PFSK-1 (cell line): ENCODE measurements at regions not wholly inside any gene's neighbourhood (a gene's known extent, or its start where the extent isn't known, plus 50 kb on each side); places are given as distances from the start of the nearest gene placed in this dataset.

Experiments
- FOXP2 ChIP-seq: optimal IDR thresholded peaks from 2 replicates; pipeline ENCODE3; 2011; ENCODE audit warnings: borderline replicate concordance, control low read depth, inconsistent platforms; ENCODE audit not compliant: insufficient read depth; ENCODE audit errors: extremely low read length, extremely low read depth
- POLR2AphosphoS5 ChIP-seq: IDR thresholded peaks from 2 replicates; pipeline ENCODE4 v1.6.1; 2012; ENCODE audit warnings: low read depth, mild to moderate bottlenecking, control low read depth, low read length, moderate library complexity
- SIN3A ChIP-seq: IDR thresholded peaks from 2 replicates; pipeline ENCODE4 v1.6.1; 2012; ENCODE audit warnings: mild to moderate bottlenecking, low read length, moderate library complexity, borderline replicate concordance; ENCODE audit not compliant: insufficient read depth
- TAF1 ChIP-seq: IDR thresholded peaks from 2 replicates; pipeline ENCODE4 v1.6.1; 2012; ENCODE audit warnings: low read length, control low read depth, borderline replicate concordance; ENCODE audit not compliant: insufficient read depth
- TF ChIP-seq, protein P1 (sequence below), 2 experiments: IDR thresholded peaks; 2 replicates each; pipeline versions ENCODE4 v1.6.1 to v1.8.0; 2011 to 2012; ENCODE audit warnings: low read depth in 2 of 2, low read length in 2 of 2, control low read depth in 1 of 2, inconsistent platforms in 1 of 2, mild to moderate bottlenecking in 1 of 2, moderate library complexity in 1 of 2; ENCODE audit not compliant: insufficient read depth in 1 of 2

DNA sequence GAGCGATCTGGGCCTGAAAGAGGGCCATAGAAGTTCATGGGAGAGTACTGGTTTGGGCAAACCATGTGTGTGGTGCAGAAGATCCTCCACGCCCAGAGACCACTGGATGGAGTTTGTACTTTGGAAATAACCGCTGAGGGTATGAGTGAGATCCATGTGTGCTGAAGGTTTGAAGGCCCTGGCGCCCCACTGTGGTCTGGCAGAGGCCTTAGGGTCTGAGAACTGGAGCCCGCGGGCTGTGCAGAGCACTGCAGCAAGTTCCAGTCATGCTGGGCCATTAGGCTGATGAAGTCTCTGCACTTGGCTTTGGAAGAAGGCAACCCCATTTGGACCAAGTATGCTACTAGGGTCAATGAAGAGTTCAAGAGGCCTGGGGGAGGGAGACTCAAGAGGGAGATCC is 186.4 kb downstream of the BUD13 start:
- TF ChIP-seq POLR2AphosphoS5 (no peak), SIN3A (no peak), TAF1 (no peak), FOXP2 (no peak)
- TF ChIP-seq, protein P1, sequence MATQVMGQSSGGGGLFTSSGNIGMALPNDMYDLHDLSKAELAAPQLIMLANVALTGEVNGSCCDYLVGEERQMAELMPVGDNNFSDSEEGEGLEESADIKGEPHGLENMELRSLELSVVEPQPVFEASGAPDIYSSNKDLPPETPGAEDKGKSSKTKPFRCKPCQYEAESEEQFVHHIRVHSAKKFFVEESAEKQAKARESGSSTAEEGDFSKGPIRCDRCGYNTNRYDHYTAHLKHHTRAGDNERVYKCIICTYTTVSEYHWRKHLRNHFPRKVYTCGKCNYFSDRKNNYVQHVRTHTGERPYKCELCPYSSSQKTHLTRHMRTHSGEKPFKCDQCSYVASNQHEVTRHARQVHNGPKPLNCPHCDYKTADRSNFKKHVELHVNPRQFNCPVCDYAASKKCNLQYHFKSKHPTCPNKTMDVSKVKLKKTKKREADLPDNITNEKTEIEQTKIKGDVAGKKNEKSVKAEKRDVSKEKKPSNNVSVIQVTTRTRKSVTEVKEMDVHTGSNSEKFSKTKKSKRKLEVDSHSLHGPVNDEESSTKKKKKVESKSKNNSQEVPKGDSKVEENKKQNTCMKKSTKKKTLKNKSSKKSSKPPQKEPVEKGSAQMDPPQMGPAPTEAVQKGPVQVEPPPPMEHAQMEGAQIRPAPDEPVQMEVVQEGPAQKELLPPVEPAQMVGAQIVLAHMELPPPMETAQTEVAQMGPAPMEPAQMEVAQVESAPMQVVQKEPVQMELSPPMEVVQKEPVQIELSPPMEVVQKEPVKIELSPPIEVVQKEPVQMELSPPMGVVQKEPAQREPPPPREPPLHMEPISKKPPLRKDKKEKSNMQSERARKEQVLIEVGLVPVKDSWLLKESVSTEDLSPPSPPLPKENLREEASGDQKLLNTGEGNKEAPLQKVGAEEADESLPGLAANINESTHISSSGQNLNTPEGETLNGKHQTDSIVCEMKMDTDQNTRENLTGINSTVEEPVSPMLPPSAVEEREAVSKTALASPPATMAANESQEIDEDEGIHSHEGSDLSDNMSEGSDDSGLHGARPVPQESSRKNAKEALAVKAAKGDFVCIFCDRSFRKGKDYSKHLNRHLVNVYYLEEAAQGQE (IDR thresholded peaks at IDR 0.05; ENCODE audit: insufficient read depth in 1 of 2, low read depth in 2 of 2, low read length in 2 of 2) = no peak

DNA sequence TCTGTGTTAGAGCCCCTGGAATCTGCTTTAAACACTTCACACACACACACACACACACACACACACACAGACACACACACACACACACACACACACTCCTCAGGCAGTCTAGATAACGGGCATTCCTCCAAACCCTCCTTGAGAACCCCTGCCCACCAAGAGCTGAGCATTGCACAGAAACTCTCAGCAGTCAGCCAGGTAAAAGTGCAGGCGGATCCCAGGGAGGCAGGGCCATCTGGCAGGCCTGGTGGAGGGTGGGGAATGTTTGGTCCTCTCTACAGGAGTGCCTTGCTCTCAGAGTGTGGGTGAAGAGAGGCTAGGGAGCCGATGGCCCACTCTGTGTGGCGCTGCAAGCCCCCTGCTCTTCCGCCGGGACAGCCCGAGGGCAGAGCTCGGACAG is 190.2 kb downstream of the BUD13 start:
- TF ChIP-seq SIN3A = no peak

DNA sequence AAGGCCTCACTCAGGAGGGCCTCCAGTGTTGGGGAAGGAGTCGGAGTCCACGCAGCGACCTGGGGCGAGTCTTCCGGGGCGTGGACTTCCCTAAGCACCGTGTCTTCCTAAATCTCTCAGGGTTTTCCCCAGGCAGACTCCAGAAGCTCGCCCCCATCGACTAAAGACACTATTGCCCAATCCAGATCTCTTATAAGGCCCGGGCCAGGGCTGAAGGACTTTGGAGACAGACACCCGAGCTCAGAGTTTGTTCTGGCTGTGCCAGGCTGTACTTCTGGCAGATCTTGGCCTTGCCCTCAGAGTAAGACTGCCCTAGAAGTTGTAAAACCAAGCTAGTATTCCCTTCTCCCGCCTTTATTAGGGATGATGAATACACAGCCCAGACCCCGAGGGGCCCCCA is 191.4 kb downstream of the BUD13 start:
- TF ChIP-seq SIN3A (no peak), TAF1 (no peak), FOXP2 (no peak), POLR2AphosphoS5 (no peak)
- TF ChIP-seq, protein P1 (IDR thresholded peaks at IDR 0.05; ENCODE audit: insufficient read depth in 1 of 2, low read depth in 2 of 2, low read length in 2 of 2) = no peak

DNA sequence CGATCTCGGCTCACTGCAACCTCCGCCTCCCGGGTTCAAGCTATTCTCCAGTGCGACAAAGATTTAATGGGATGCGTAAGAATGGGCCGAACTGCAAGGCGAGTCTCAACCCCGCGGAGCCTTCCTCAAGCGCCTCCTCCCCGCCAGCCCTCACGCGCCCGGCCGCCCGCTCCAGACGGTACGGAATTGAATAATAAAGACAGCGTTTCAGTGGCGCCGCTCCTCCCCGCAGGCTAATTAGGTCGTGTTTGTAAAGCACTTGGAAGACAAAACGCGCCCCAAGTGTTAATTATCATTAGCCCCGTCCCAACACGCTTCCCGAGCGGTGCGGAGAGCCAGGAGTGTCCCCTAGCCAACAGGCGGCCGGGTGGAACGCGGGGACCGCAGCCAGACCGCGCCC is 192.0 kb downstream of the BUD13 start:
- TF ChIP-seq, protein P1 (IDR thresholded peaks at IDR 0.05; ENCODE audit: insufficient read depth in 1 of 2, low read depth in 2 of 2, low read length in 2 of 2) = no peak
- TF ChIP-seq TAF1 (no peak), SIN3A (no peak), POLR2AphosphoS5 (no peak), FOXP2 (no peak)

DNA sequence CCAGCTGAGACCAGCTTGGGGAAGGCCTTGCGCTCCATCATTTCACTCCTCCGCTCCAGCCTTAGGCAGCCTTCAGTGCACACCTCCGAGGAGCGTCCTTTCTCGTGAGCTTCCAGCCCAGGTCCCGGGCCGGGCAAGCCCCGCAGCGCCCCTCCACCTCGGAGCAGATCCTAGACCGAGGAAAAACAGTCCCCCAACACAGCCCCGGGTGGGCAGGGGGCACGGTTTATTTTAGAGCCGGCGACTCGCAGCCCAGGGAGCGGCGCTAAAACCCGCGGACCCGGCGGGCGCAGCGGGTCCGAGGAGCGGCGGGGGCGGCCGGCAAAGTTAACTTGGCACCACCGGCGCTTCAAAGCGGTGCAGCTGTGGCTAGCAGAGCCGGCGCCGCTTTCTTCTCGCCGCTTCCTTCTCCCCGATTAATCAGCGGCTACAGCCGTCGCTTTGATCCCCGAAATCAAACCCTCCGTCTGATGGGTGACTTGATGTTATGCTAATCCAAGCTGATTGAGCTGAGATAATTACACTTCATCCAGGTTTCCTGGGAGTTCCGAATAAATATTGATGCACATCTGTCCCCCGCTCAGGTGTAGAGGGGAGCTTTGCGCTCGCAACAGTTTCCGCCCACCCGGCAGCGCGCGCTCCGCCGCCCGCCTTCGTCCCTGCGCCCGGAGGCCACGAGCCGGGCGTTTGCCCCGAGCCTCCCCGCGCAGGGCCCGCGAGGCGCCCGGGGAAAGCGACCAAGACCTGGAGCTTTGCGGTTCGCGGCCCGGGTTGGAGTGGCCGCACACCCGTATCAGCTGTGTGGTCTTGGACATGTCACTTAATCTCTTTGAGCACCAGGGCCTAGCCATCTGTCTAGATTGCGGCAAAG is 192.7 kb downstream of the BUD13 start:
- no peak for TF ChIP-seq POLR2AphosphoS5
- TF ChIP-seq TAF1 = no peak
- TF ChIP-seq, protein P1 (IDR thresholded peaks at IDR 0.05; ENCODE audit: insufficient read depth in 1 of 2, low read depth in 2 of 2, low read length in 2 of 2) = no peak
- TF ChIP-seq FOXP2 = no peak
- TF ChIP-seq SIN3A = no peak
